Loucy (cell line): ENCODE measurements at regions not wholly inside any gene's neighbourhood (a gene's known extent, or its start where the extent isn't known, plus 50 kb on each side); places are given as distances from the start of the nearest gene placed in this dataset.

Source experiments
- H2AFZ ChIP-seq: fragments of 200-600 bp; sonication (generic); 2 replicates; pipeline ENCODE4 v1.6.0; 2016; ENCODE audit warnings: antibody characterized with exemption, mild to moderate bottlenecking, low read length, moderate library complexity
- H3F3A ChIP-seq: fragments of 200-600 bp; 2 replicates; pipeline ENCODE4 v1.6.0; 2016; ENCODE audit warnings: antibody characterized with exemption, low read depth, mild to moderate bottlenecking
- H3K27me3 ChIP-seq: fragments of 200-600 bp; sonication (generic); 2 replicates; pipeline ENCODE4 v1.6.1; 2014; ENCODE audit warnings: low read length, mild to moderate bottlenecking; ENCODE audit not compliant: insufficient read depth, poor library complexity, severe bottlenecking
- H3K36me3 ChIP-seq: fragments of 200-600 bp; sonication (generic); 2 replicates; pipeline ENCODE4 v1.6.1; 2016; ENCODE audit warnings: low read length; ENCODE audit not compliant: insufficient read depth
- H3K4me1 ChIP-seq: fragments of 200-600 bp; sonication (generic); 2 replicates; pipeline ENCODE4 v1.5.1; 2014; ENCODE audit warnings: low read length, mild to moderate bottlenecking; ENCODE audit not compliant: insufficient read depth, poor library complexity, severe bottlenecking
- H3K4me2 ChIP-seq: fragments of 200-600 bp; sonication (generic); 2 replicates; pipeline ENCODE4 v1.6.0; 2014; ENCODE audit warnings: antibody characterized with exemption, low read length, low read depth, mild to moderate bottlenecking; ENCODE audit not compliant: poor library complexity, severe bottlenecking
- H3K4me3 ChIP-seq: fragments of 200-600 bp; sonication (generic); 2 replicates; pipeline ENCODE4 v1.5.1; 2014; ENCODE audit warnings: low read length, mild to moderate bottlenecking, mixed read lengths; ENCODE audit not compliant: poor library complexity, severe bottlenecking
- H3K79me2 ChIP-seq: fragments of 200-600 bp; sonication (generic); 2 replicates; pipeline ENCODE4 v1.6.1; 2014; ENCODE audit warnings: low read length; ENCODE audit not compliant: insufficient read depth
- H3K9ac ChIP-seq: fragments of 200-600 bp; sonication (generic); 2 replicates; pipeline ENCODE4 v1.6.0; 2014; ENCODE audit warnings: mild to moderate bottlenecking, low read depth, low read length, moderate library complexity; ENCODE audit not compliant: poor library complexity, severe bottlenecking
- H3K9me2 ChIP-seq: fragments of 200-600 bp; sonication (generic); replicated peaks from 2 replicates; pipeline ENCODE4 v1.6.1; 2016; ENCODE audit warnings: low read depth, low read length, mixed read lengths
- H3K9me3 ChIP-seq: fragments of 200-600 bp; sonication (generic); 2 replicates; pipeline ENCODE4 v1.6.1; 2014; ENCODE audit warnings: mild to moderate bottlenecking, antibody characterized with exemption, low read length, low read depth; ENCODE audit not compliant: insufficient read depth
- H4K20me1 ChIP-seq: fragments of 200-600 bp; sonication (generic); 2 replicates; pipeline ENCODE4 v1.6.0; 2014; ENCODE audit warnings: antibody characterized with exemption, low read length, mild to moderate bottlenecking; ENCODE audit not compliant: insufficient read depth, poor library complexity, severe bottlenecking
- CTCF ChIP-seq: fragments of 200-600 bp; sonication (generic); conservative IDR thresholded peaks from 2 replicates; pipeline ENCODE4 v1.5.1; 2014; ENCODE audit warnings: mild to moderate bottlenecking, antibody characterized with exemption, low read length
- EZH2phosphoT487 ChIP-seq: fragments of 200-600 bp; IDR thresholded peaks from 2 replicates; pipeline ENCODE4 v1.6.1; 2018; ENCODE audit warnings: antibody characterized with exemption, mild to moderate bottlenecking, moderate library complexity, borderline replicate concordance

DNA sequence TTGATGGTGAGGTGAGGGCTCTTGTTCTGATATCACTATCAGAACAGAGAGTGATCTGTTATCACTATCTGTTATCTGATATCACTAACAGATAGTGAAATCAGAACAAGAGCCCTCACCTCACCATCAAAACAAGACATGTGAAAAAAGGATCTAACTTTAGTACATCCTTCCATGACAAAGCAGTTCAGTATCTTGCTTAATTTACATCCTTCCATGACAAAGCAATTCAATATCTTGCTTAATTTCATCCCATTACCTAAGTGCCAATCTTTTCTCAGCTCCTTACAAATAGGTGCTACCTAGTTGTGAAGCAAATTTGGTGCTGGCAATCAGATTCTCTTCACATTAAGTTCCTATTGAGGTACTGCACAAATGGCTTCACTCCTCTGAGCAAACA is 1865.6 kb upstream of the FLRT2 start:
- no peaks in the 10 kb centered on the region for H3K9me3 ChIP-seq
- no peak overlapping the region for H2AFZ ChIP-seq
- no peaks in the 10 kb centered on the region for H4K20me1 ChIP-seq
- H3F3A ChIP-seq, result no peaks in the 10 kb centered on the region
- no peak overlapping the region for H3K4me3 ChIP-seq
- no peaks in the 10 kb centered on the region for H3K4me1 ChIP-seq
- no peaks in the 10 kb centered on the region for H3K79me2 ChIP-seq
- no peaks in the 10 kb centered on the region for H3K27me3 ChIP-seq
- H3K9me2 ChIP-seq, result no peaks in the 10 kb centered on the region
- H3K4me2 ChIP-seq, result no peak overlapping the region
- no peaks in the 10 kb centered on the region for H3K36me3 ChIP-seq
- H3K9ac ChIP-seq, result no peak overlapping the region
- TF ChIP-seq CTCF (no peak), EZH2phosphoT487 (no peak)

GRCh38 chr14:83689265-83689664 is 1840.7 kb upstream of the FLRT2 start:
- Histone ChIP-seq H3K4me1 (no peaks in the 10 kb centered on the region), H3K9me3 (no peaks in the 10 kb centered on the region), H3K79me2 (no peaks in the 10 kb centered on the region), H3K4me3 (no peak overlapping the region), H3K9ac (no peak overlapping the region), H3K4me2 (no peak overlapping the region), H3K9me2 (no peaks in the 10 kb centered on the region), H4K20me1 (no peaks in the 10 kb centered on the region), H3K27me3 (no peaks in the 10 kb centered on the region), H3F3A (no peaks in the 10 kb centered on the region), H3K36me3 (no peaks in the 10 kb centered on the region), H2AFZ (no peak overlapping the region)
- no peak for TF ChIP-seq CTCF
- TF ChIP-seq EZH2phosphoT487, result no peak

- Histone ChIP-seq H3K4me3 (no peak overlapping the region), H3K36me3 (no peaks in the 10 kb centered on the region), H3K9me3 (no peaks in the 10 kb centered on the region), H3K4me2 (no peak overlapping the region), H2AFZ (no peak overlapping the region), H3K9ac (no peak overlapping the region), H3K4me1 (no peaks in the 10 kb centered on the region), H4K20me1 (no peaks in the 10 kb centered on the region), H3K27me3 (no peaks in the 10 kb centered on the region), H3K79me2 (no peaks in the 10 kb centered on the region), H3K9me2 (no peaks in the 10 kb centered on the region), H3F3A (no peaks in the 10 kb centered on the region)
- TF ChIP-seq CTCF, result no peak
- no peak for TF ChIP-seq EZH2phosphoT487
Measured at GRCh38 chr14:83697099-83697498, 1832.8 kb upstream of the FLRT2 start.
